Activated naive CD8-positive, alpha-beta T cell (primary cell): ENCODE measurements at regions not wholly inside any gene's neighbourhood (a gene's known extent, or its start where the extent isn't known, plus 50 kb on each side); places are given as distances from the start of the nearest gene placed in this dataset.

ENCODE experiments used
- H3K27ac Mint-ChIP-seq: one replicate; pipeline ENCODE4 v1.8.0; 2021; ENCODE audit warnings: mixed read lengths
- H3K27me3 Mint-ChIP-seq: one replicate; pipeline ENCODE4 v1.8.0; 2021; ENCODE audit warnings: mixed read lengths
- H3K36me3 Mint-ChIP-seq: one replicate; pipeline ENCODE4 v1.8.0; 2021; ENCODE audit warnings: mixed read lengths
- H3K4me1 Mint-ChIP-seq: one replicate; pipeline ENCODE4 v1.8.0; 2021; ENCODE audit warnings: low read depth, mixed read lengths
- H3K4me3 Mint-ChIP-seq: one replicate; pipeline ENCODE4 v1.8.0; 2021; ENCODE audit warnings: mild to moderate bottlenecking, mixed read lengths
- H3K9me3 Mint-ChIP-seq: one replicate; pipeline ENCODE4 v1.8.0; 2021; ENCODE audit warnings: low read depth, mixed read lengths

GRCh38 chr5:7330256-7330655, 65.7 kb upstream of the ADCY2 start:
- H3K27ac Mint-ChIP-seq: no peak overlapping the region
- H3K36me3 Mint-ChIP-seq: no peaks in the 10 kb centered on the region
- no peaks in the 10 kb centered on the region for H3K4me1 Mint-ChIP-seq
- H3K27me3 Mint-ChIP-seq: no peaks in the 10 kb centered on the region
- no peak overlapping the region for H3K4me3 Mint-ChIP-seq
- peaks cover 5% of the 10 kb centered on the region for H3K9me3 Mint-ChIP-seq

DNA sequence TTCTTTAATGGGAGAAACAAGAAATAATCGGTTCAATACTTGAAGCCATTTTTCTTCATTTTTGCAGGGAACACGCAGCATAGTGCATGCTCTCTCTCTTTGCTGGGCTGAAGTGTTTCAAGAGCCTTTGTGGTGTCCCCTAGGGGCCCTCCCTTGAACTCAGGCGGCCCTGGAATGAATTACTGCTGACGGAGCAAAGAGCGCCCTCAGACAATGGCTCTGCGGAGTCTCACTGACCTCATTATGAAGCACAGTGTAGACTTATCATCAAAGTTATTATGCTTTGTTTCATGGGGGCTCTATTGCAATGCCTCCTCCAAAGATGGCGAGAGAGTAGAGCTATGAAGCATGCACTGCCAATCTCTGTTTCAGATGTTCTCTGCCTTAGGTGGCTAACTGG, 64.8 kb upstream of the ADCY2 start:
- Mint-ChIP-seq H3K9me3 (peaks cover 5% of the 10 kb centered on the region), H3K4me3 (no peak overlapping the region), H3K27ac (no peak overlapping the region), H3K4me1 (no peaks in the 10 kb centered on the region), H3K27me3 (no peaks in the 10 kb centered on the region), H3K36me3 (no peaks in the 10 kb centered on the region)
